ENCODE measurements at regions not wholly inside any gene's neighbourhood (a gene's known extent, or its start where the extent isn't known, plus 50 kb on each side); places are given as distances from the start of the nearest gene placed in this dataset.

GRCh38 chr11:37006563-37006962 is 408.5 kb upstream of the RAG2 start:
- TF ChIP-seq E2F5 (CRISPR knock-in tag; IDR thresholded peaks at IDR 0.05): no peak
- no peak for TF ChIP-seq CTCF (IDR thresholded peaks at IDR 0.05)
- TF ChIP-seq ZNF317 (CRISPR knock-in tag; IDR thresholded peaks at IDR 0.05; ENCODE audit: borderline replicate concordance, low read depth): no peak
- TF ChIP-seq, protein P1, sequence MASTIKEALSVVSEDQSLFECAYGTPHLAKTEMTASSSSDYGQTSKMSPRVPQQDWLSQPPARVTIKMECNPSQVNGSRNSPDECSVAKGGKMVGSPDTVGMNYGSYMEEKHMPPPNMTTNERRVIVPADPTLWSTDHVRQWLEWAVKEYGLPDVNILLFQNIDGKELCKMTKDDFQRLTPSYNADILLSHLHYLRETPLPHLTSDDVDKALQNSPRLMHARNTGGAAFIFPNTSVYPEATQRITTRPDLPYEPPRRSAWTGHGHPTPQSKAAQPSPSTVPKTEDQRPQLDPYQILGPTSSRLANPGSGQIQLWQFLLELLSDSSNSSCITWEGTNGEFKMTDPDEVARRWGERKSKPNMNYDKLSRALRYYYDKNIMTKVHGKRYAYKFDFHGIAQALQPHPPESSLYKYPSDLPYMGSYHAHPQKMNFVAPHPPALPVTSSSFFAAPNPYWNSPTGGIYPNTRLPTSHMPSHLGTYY (CRISPR knock-in tag; IDR thresholded peaks at IDR 0.05): no peak
- no peak for TF ChIP-seq ATF1 (CRISPR knock-in tag; IDR thresholded peaks at IDR 0.05)
- TF ChIP-seq, protein P2, sequence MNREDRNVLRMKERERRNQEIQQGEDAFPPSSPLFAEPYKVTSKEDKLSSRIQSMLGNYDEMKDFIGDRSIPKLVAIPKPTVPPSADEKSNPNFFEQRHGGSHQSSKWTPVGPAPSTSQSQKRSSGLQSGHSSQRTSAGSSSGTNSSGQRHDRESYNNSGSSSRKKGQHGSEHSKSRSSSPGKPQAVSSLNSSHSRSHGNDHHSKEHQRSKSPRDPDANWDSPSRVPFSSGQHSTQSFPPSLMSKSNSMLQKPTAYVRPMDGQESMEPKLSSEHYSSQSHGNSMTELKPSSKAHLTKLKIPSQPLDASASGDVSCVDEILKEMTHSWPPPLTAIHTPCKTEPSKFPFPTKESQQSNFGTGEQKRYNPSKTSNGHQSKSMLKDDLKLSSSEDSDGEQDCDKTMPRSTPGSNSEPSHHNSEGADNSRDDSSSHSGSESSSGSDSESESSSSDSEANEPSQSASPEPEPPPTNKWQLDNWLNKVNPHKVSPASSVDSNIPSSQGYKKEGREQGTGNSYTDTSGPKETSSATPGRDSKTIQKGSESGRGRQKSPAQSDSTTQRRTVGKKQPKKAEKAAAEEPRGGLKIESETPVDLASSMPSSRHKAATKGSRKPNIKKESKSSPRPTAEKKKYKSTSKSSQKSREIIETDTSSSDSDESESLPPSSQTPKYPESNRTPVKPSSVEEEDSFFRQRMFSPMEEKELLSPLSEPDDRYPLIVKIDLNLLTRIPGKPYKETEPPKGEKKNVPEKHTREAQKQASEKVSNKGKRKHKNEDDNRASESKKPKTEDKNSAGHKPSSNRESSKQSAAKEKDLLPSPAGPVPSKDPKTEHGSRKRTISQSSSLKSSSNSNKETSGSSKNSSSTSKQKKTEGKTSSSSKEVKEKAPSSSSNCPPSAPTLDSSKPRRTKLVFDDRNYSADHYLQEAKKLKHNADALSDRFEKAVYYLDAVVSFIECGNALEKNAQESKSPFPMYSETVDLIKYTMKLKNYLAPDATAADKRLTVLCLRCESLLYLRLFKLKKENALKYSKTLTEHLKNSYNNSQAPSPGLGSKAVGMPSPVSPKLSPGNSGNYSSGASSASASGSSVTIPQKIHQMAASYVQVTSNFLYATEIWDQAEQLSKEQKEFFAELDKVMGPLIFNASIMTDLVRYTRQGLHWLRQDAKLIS (CRISPR knock-in tag; IDR thresholded peaks at IDR 0.05; ENCODE audit: borderline replicate concordance): no peak
- no peak for TF ChIP-seq ZNF281 (CRISPR knock-in tag; IDR thresholded peaks at IDR 0.05)

Measured in WTC11 (cell line).